Epithelial cell of esophagus (primary cell): ENCODE measurements at regions not wholly inside any gene's neighbourhood (a gene's known extent, or its start where the extent isn't known, plus 50 kb on each side); places are given as distances from the start of the nearest gene placed in this dataset.

Experiments
- DNase-seq: peaks from one replicate; pipeline ENCODE4 v3.0.0; 2010; ENCODE audit warnings: low read depth
- H3K4me3 ChIP-seq: 2 replicates; pipeline ENCODE4 v1.5.1; 2011; ENCODE audit warnings: mild to moderate bottlenecking, low read length, control low read depth
- CTCF ChIP-seq: IDR thresholded peaks from 2 replicates; pipeline ENCODE4 v1.5.1; 2011; ENCODE audit warnings: low read depth, mild to moderate bottlenecking, low read length, control low read depth, inconsistent platforms; ENCODE audit not compliant: insufficient read depth; ENCODE audit errors: missing control alignments

GRCh38 chr2:175585496-175585895 lies 404.0 kb upstream of the ATP5MC3 start:
- TF ChIP-seq CTCF: no peak
- no peak for DNase-seq
- no peak overlapping the region for H3K4me3 ChIP-seq

GRCh38 chr2:175580652-175581051 lies 399.1 kb upstream of the ATP5MC3 start:
- no peak for DNase-seq
- no peak for TF ChIP-seq CTCF
- no peak overlapping the region for H3K4me3 ChIP-seq

- no peak overlapping the region for H3K4me3 ChIP-seq
- DNase-seq: no peak
- no peak for TF ChIP-seq CTCF
These were observed 398.1 kb upstream of the ATP5MC3 start for GRCh38 chr2:175579646-175580045.

GRCh38 chr2:175577368-175577970 lies 396.0 kb upstream of the ATP5MC3 start:
- no peak for TF ChIP-seq CTCF
- H3K4me3 ChIP-seq: no peak overlapping the region
- DNase-seq: no peak

GRCh38 chr2:175576875-175577274 lies 395.4 kb upstream of the ATP5MC3 start:
- no peak for DNase-seq
- no peak for TF ChIP-seq CTCF
- H3K4me3 ChIP-seq: no peak overlapping the region

- no peak for DNase-seq
These were observed 394.8 kb upstream of the ATP5MC3 start for GRCh38 chr2:175576270-175576669.

More at GRCh38 chr2:175576270-175576669, 394.8 kb upstream of the ATP5MC3 start:
- no peak for TF ChIP-seq CTCF
- no peak overlapping the region for H3K4me3 ChIP-seq
